NCI-H1105 treated with DMSO at 0.1 percent for 48 hours (cell line): ENCODE measurements at regions not wholly inside any gene's neighbourhood (a gene's known extent, or its start where the extent isn't known, plus 50 kb on each side); places are given as distances from the start of the nearest gene placed in this dataset.
"Not testable (repeated sequence)": the region's sequence is repeated elsewhere in the genome, so short reads cannot be mapped to it uniquely, and the experiment has no call there.

ENCODE experiments used
- DNase-seq: peaks from one replicate; lab custom pipeline; 2025; lab: John Stamatoyannopoulos, UW

GRCh38 chr12:46669720-46670119, 156.1 kb downstream of the SLC38A4 start:
- DNase-seq = no peak

- no peak for DNase-seq
Measured at GRCh38 chr12:46667551-46667950, 158.2 kb downstream of the SLC38A4 start.

DNA sequence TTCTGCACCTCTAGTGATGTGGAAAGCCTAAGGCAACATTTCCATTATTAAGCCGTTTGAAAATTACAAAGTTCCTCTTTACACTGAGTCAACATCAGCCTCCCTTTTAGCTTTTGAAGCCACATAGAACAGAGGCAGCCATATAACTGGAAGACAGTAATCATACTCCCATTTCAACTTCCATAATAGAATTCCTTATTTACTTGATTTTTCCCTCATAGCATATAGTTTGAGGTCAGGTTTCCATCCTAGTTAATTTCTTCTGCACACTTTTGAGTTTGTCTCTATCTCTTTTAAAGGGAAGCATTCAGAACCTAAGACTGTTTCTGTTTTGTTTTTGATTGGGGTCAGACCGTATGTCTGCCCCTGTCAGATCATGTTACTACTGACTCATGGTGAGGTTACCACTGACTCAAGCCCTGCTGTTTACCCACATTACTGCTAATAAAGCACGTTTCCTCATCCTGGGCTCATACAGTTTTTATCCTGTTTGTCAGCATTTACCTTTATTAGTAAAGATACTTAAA, 161.0 kb downstream of the SLC38A4 start:
- no peak for DNase-seq

DNA sequence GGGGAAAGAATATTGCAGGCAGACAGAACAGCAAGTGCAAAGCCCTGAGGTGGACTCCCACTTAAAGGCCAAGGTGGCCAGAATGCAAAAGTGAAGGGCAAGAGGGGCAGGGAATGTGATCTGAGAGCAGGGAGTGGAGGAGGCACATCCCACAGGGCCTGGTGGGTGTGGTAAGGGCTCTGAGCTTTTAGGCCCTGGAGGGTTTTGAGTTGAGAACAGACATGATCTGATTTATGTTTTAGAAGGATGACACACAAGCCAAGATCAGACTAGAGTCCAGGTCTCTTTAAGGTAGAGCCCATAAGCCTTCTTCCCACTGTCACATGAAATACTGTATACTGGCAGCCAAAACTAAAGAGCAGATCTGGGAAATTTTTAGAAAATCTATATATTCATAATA, 162.5 kb downstream of the SLC38A4 start:
- DNase-seq = no peak

- DNase-seq = peak; percentile 74
Measured at GRCh38 chr12:46661110-46661845, 164.5 kb downstream of the SLC38A4 start.

- no peak for DNase-seq
Measured at GRCh38 chr12:46660719-46661109, 165.1 kb downstream of the SLC38A4 start.

- no peak for DNase-seq
Measured at GRCh38 chr12:46660276-46660675, 165.5 kb downstream of the SLC38A4 start.

DNA sequence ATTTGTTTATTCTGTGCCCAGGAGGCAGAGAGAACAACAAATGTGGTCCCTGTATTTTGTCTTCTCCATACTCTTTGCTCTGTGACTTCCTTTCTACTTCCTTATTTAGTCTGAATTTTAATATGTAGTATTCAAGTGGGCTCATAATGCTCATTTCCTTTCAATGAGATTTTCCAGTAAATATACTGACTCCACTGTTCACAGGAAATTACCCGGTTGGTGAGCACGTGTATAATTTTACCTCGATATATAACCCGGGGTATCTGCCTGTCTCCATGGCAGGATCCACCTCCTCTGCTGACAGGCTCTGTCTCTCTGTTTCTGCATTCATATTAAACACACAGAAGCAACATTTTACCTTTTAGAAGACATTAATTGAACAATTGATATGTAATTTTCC, 166.0 kb downstream of the SLC38A4 start:
- no peak for DNase-seq

- DNase-seq = no peak
Measured at GRCh38 chr12:46659032-46659650, 166.7 kb downstream of the SLC38A4 start.

GRCh38 chr12:46657453-46658411, 168.1 kb downstream of the SLC38A4 start:
- no peak for DNase-seq

DNA sequence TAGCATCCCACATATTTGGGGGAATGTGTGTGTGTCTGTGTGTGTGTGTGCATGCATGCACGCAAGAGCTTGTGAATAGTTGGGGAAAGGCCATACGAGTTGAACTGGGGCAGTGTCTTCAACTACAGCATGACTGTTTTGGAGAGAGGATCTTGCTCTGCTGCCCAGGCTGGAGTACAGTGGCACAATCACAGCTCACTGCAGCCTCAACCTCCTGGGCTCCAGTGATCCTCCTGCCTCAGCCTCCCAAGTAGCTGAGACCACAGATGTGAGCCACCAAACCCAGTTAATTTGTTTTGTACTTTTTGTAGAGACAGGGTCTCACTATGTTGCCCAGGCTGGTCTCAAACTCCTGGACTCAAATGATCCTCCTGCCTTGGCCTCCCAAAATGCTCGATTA, 169.8 kb downstream of the SLC38A4 start:
- DNase-seq = not testable (repeated sequence)

DNA sequence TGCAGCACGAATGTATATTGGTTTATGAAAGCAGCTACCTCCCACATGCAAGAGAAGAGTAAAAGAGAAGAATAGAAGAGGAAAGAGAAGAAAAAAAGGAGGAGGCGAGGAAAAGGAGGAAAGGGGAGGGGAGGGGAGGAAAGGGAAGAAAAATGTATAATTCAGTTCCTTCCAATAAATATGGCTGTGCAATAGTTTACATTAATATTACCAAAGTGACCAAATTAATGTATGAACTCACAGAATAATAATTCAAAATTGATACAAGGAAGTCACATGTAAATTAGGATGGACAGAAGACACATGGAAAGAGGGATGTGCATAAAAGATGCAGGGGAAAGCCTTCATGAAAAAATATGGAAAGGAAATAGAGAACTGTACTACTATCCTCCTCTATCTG, 172.5 kb downstream of the SLC38A4 start:
- DNase-seq = no peak

GRCh38 chr12:46652692-46653091, 173.1 kb downstream of the SLC38A4 start:
- no peak for DNase-seq

GRCh38 chr12:46650688-46651087, 175.1 kb downstream of the SLC38A4 start:
- DNase-seq = no peak

GRCh38 chr12:46649433-46649832, 176.4 kb downstream of the SLC38A4 start:
- no peak for DNase-seq

DNA sequence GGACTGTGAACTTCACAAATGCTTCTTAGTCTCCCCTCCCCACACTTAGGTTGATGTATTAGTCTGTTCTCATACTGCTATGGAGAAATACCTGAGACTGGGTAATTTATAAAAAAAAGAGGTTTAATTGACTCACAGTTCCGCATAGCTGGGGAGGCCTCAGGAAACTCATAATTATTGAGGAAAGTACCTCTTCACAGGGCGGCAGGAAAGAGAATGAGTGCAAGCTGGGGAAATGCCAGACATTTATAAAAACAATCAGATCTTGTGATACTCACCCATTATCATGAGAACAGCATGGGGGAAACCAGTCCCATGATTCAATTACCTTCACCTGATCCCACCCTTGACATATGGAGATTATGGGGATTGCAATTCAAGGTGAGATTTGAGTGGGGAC, 178.8 kb downstream of the SLC38A4 start:
- DNase-seq = no peak

DNA sequence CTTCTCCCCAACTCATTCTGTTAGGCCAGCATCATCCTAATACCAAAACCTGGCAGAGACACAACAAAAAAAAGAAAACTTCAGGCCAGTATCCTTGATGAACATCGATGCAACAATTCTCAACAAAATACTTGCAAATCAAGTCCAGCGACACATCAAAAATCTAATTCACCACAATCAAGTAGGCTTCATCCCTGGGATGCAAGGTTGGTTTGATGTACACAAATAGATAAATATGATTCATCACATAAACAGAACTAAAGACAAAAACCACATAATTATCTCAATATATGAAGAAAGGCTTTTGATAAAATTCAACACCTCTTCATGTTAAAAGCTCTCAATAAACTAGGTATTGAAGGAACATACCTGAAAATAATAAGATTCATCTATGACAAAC, 184.1 kb downstream of the SLC38A4 start:
- not testable (repeated sequence) for DNase-seq

GRCh38 chr12:46635818-46636217, 190.0 kb downstream of the SLC38A4 start:
- DNase-seq = no peak

DNA sequence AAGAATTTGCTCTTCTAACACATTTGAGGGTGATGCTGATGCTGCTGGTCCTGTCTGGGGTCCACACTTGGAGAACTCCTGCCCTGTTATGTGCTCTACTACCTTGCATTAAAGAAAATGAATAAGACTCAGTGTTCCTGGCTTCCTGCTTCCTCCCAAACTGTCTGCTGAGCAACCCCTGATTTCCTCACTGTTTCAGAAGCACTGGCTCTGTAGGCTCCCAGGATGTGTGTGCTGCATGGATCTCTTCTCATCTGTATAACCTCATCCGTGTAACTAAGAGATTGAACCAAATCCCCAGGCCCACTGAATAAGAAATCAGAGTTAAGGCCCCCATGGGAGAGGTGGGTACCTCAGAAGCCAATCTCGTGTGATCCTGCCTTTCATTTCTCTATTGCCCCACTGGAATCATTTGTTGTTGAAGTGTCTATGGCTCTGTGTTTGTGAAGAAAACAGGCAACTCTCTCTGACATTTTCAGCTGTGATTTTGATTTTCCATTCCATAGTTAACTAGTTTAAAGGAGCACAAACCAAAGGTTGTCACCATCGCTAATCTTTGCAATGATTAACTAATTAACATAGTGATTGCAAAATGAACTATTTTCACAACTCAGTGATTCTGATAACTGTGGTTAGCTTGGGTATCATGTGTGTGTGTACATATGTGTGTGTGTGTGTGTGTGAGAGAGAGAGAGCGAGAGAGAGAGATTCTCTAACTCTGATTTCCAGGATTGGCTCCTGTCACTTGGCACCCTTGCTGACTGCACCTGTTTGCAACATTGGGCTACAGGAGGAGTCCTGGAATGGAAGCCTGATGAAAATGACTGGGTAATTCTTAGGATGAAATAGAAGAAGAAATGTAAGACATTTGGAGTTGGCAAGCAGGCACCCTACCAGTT, 196.2 kb downstream of the SLC38A4 start:
- DNase-seq = no peak

- DNase-seq = no peak
Measured at GRCh38 chr12:46628176-46628575, 197.6 kb downstream of the SLC38A4 start.

DNA sequence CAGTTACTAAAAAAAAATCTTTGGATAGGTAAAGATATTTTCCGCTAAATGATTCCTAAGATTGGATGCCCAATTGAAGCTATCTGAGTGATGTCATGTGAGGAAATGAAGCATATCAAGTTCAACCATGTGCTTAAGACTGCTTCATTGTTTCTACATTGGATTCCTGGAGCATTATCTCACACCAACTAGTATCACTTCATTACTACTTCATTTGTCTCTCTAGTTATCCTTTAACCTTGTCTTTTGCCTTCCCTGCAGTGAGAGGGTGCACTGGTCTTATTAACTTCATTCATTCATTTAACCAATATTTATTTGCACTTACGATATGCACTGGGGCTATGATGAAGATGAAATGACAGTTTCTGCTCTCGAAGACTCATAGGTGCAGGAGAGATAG, 198.1 kb downstream of the SLC38A4 start:
- no peak for DNase-seq
